Stimulated activated CD4-positive, alpha-beta T cell treated with anti-CD3 and anti-CD28 coated beads, Interleukin-2, amount 100 ng/mL, for 48 hours (primary cell): ENCODE measurements at regions not wholly inside any gene's neighbourhood (a gene's known extent, or its start where the extent isn't known, plus 50 kb on each side); places are given as distances from the start of the nearest gene placed in this dataset.
A peak's percentile ranks its signal among the peaks of the same experiment; 100 is the strongest.

Source experiments
- DNase-seq, 2 donors: peaks; one replicate each; pipeline ENCODE4 v3.0.0-alpha.2; 2020

DNA sequence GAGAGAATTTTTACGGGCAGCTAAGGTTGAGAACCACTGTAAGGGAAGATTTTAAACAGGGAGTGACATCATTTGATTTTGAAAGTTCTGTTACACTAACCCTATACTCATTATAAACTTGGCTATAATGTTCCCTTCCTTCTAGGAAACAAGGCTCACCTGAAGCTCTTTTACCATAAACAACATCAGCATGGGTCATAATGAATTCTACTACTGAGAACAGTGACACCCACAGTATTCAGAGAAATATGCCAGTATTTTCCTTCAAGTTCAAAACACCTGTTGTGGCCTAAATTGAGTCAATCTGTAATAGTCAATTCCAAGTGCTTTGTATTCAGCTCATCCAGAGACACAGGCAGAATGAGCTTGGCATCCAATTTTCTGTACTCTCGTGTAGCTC, 175.3 kb upstream of the STT3B start:
- no peak for DNase-seq

- no peak for DNase-seq
Measured at GRCh38 chr3:31358473-31359070, 174.2 kb upstream of the STT3B start.

GRCh38 chr3:31361371-31362273, 171.1 kb upstream of the STT3B start:
- no peak for DNase-seq

DNA sequence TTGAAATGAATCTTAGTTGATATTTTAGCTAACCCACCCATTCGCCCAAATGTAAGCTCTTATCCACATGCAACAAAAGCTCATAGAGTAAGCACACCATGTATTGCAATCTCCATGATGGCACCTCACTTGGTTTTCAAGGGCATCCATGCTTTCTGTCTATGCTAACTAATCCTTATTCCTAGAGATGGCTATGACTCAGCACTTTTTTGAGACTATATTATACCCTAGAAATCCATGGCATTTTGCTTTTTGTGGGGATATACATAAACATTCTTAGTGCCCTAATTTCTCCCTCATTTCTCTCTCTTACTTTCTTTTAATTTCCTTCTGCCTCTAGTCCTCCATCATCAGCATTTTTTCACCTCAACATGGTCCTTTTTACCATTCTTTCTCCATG, 168.5 kb upstream of the STT3B start:
- no peak for DNase-seq

- DNase-seq, result no peak
Measured at GRCh38 chr3:31364711-31365110, 168.0 kb upstream of the STT3B start.

GRCh38 chr3:31367518-31367917, 165.2 kb upstream of the STT3B start:
- DNase-seq, result no peak

GRCh38 chr3:31369637-31370379, 162.9 kb upstream of the STT3B start:
- no peak for DNase-seq

- no peak for DNase-seq
Measured at GRCh38 chr3:31370380-31370666, 162.4 kb upstream of the STT3B start.

DNA sequence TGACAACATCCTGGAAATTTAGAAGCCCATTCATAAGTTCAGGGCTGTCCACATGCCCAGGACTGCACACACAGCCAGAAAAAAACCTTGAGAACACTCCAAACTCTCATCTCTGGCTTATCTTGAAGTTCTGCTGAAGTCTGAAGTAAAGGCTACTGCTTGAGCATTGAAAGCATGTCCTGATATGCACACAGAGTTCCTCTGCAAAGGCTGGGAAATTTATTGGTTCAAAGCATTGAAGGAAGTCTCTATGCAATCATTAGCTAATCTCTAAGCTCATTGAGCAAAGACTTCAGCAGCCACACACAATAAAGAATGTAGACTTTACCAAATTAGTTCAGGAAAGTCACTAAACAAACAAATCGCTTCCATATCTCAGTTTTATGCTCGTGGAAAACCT, 162.0 kb upstream of the STT3B start:
- DNase-seq, result no peak

DNA sequence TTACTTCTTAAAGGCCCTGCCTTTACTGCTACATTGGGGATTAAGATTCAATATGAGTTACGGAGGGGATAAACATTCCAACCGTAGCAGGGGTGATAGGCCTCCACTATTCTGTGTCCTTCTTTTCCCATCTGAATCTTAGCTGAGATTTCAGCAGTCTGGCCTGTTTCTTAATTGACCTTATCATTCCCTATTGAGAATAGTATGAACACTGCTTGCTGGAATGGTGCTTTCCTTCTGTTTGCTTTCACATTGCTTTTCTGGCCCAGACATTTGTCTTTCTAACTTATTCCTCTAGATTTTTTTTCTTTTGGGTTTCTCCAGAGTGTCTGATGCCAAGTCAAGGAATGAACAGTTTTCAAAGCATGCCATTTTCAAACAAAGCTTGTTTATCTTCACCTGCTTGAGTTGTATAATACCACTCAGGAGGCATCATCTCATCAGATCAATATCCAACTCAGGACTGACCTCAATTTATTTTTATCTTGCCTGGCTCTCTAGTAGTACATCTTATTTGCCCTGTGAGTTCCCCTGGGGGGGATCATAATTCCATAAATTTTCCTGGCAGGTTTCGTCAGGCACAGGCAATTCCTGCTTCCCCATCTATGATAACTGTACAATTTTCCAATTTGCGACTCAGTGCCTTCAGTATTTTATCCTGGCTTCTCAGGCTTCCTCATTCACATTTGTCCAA, 161.1 kb upstream of the STT3B start:
- no peak for DNase-seq

GRCh38 chr3:31373681-31374080, 159.0 kb upstream of the STT3B start:
- no peak for DNase-seq

DNA sequence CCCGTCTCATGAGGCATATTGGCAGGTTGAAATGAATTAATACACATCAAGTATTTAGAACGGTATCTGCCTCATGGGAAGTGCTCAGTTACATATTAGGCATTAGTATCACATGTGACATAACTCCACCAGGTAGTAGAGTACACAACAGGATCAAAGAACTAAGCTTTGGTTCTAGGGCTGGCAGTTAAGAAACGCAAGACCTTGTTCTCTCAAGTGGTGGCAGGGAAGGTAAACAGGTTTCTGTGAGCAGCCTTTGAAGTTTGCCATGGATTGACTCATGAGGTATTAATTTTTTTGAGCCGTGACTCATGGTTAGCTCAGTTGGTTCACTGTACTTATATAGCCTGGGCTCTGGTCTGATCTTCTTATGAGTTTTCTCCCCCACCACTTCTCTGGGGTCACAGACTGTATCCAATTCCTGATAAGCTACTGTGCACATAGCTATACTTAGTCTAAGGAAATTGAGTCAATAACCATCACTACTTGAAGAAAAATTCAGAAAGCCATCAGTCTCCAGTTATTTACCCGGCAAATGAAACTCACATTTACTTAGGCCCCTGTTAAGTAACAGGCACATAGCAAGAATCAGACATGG, 155.6 kb upstream of the STT3B start:
- DNase-seq, result peak in 1 of 2 donors; percentile 6

GRCh38 chr3:31378231-31378630, 154.5 kb upstream of the STT3B start:
- DNase-seq, result no peak

DNA sequence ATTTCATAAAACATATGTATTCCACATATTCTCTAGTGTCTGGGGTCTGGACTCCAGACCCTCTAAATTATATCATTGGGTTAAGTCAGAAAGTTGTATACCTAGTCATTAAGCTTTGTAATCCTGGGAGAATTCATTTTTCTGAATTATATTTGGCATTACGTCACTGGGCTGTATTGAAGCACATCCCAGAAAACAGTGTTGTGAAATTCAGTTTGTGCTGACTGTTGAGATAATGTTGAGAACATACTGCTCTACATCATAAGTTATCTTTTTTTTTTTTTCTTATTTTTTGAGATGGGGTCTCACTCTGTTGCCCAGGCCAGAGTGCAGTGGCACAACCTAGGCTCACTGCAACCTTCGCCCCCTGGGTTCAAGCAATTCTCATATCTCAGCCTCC, 153.1 kb upstream of the STT3B start:
- DNase-seq, result no peak

GRCh38 chr3:31382856-31383255, 149.9 kb upstream of the STT3B start:
- DNase-seq, result no peak

DNA sequence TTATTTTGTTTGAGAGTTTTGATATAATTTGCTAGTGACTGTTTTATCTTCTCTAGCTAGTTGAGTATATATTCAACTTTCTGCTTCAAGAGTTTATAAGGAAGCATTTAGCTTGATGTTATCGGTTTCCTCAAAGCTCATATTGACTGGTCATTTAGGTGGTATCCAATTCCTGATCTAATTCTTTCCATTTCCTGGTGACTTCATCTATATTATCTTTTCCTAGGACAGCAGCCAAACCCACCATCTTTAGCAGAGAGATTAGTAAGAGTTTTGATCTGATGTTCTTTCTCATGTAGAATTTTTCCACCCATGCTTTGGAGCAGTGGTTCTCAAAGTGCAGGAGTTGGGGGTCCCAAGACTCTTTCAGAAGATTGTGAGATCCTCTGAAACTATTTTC, 148.6 kb upstream of the STT3B start:
- DNase-seq, result no peak

DNA sequence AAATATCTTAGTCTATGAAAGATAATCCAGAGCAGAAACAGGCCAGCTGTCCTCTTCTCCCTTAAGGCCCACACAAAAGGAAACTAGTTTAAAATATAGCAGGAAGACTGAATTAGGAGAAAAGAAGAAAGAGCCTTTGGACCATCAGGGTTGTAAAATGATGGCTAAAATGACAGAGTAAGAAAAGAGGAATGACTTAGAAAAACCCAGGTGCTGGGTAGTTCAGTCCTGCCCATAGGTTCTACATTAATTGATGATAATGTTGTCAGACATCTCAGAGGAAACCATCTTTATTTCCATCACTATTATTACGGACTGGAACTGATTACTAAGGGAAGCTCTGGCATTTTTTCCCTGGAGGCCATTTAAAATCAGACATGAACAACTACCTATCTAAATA, 142.8 kb upstream of the STT3B start:
- DNase-seq, result no peak

DNA sequence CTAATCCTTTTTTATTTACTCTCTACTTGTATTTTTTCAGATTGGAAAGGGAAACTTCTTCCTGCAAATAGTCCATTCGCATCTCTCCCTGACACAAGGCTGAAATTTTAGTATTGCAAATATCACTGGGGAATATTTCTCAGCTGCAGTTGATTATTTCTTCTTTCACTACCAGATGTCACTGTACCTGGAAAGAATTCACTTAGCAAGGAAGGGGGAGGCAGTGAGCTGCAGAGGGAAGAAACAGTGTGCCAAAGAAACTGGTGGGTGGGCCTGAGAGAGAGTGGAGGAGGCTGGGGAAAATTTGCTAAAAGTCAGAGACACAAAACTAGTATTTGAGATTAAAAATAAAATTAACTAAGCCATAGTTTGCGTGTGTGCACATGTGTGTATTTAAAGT, 142.3 kb upstream of the STT3B start:
- no peak for DNase-seq

DNA sequence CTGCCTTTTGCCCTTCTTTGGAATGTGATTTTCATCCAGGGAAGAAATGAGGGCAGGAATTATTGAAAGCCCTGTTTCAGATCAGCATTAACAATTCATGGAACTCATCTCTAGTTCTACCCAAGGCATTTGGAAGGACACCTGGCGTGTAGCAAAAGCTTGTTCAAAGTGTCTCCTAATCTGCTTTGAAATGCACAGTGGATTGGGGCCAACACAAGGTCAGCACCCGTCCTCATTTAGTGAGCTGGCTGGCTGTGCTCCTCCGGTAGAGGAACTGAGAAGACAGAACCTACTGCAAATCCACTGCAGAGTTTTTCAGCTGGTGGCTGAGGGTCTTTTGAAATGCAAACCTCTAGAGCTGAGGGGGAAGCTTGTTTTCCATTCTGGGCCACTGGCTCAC, 141.6 kb upstream of the STT3B start:
- no peak for DNase-seq

DNA sequence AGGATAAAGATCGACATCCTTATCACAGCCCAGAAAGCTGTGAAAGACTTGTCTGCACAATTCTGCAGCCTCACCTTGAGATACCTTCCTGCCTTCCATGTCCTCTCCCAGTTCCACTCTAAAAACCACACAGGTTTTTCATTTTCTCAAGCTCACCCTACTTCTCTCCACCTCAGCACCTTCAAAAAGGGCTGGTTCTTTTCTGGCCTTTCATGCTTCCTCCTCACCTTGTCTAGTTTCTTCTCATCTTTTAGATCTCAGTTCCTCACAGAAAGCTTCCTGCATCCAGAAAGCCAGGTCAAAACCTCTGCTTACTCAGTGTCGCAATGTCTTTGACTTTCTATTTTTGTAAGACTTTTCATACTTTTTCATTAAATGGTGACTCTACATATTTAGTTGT, 140.2 kb upstream of the STT3B start:
- no peak for DNase-seq

- no peak for DNase-seq
Measured at GRCh38 chr3:31399271-31399670, 133.5 kb upstream of the STT3B start.

- DNase-seq, result no peak
Measured at GRCh38 chr3:31402117-31402516, 130.6 kb upstream of the STT3B start.

GRCh38 chr3:31403197-31403596, 129.5 kb upstream of the STT3B start:
- DNase-seq, result no peak
